Activated effector memory CD4-positive, alpha-beta T cell treated with anti-CD3 and anti-CD28 coated beads, Interleukin-2, amount 50 U/mL, for 16 hours (primary cell): ENCODE measurements at regions not wholly inside any gene's neighbourhood (a gene's known extent, or its start where the extent isn't known, plus 50 kb on each side); places are given as distances from the start of the nearest gene placed in this dataset.
"Not testable (repeated sequence)": the region's sequence is repeated elsewhere in the genome, so short reads cannot be mapped to it uniquely, and the experiment has no call there.

Experiments used
- DNase-seq: peaks from one replicate; pipeline ENCODE4 v3.0.0-alpha.2; 2020

DNA sequence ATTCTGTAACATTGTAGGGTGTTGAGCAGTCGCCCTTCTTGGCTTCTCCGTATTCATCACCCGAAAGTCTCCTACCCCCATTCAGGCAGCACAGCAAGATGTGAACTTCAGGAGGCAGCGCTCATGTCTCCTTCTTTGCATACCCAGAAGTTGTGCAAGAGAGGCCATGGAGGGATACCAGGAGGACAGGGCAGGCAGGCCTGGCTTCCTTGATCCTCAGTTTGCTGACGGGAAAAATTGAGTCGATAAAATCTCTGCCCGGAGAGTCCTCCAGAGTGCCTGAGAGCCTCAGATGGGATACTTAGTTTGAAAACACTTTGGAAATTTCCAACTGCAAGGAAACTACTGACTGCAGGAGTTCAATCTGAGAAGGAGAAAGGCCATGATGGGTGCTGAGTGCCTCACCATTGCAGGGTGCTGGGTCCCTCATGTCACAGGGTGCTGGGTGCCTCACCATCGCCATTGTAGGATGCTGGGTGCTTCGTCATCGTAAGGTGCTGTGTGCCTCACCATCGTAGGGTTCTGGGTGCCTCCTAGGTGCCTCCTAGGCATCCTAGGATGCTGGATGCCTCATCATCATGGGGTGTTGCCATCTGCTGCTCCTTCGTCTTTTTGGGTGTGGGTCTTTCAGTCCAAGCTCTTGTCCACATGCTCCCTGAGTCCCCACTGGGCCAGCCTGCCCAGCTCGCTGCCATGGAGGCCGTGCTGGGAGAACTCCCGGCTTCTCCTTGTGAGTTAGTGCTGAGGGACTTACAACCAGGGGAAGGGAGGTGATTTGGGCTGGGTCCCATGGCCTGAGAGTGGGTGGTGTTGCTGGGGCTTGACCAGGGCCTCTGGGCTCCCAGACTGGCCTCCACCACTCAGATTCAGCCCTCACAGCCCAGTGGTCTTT, 162.4 kb downstream of the DDX1 start:
- no peak for DNase-seq

GRCh38 chr2:15754703-15755099, 163.0 kb downstream of the DDX1 start:
- no peak for DNase-seq

- no peak for DNase-seq
Measured at GRCh38 chr2:15755528-15755927, 163.9 kb downstream of the DDX1 start.

DNA sequence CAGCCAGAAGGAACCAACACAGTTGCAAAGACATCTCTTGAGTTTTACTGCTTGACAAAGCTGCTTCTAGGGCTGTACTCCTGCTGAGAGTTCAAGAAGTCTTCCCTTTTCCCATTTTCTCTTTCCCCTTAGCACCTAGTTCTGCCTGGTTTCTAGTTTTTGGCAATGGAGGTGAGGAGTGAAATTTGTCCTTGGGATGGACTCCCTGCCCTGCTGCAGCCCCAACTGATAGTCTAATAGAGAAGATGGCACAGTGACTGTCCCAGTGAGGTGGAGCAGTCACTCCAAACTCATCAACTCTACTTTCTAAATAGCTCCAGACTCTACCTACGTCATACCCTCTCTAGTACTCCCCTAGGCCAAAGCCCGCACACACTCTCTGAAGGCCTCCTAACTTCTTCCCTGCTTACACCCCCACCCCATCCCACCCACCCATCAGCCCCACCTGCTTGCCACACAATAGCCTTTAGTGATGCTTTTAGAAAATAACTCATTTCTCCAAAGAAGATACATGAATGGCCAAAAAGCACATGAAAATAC, 164.4 kb downstream of the DDX1 start:
- no peak for DNase-seq

- no peak for DNase-seq
Measured at GRCh38 chr2:15756882-15757819, 165.5 kb downstream of the DDX1 start.

DNA sequence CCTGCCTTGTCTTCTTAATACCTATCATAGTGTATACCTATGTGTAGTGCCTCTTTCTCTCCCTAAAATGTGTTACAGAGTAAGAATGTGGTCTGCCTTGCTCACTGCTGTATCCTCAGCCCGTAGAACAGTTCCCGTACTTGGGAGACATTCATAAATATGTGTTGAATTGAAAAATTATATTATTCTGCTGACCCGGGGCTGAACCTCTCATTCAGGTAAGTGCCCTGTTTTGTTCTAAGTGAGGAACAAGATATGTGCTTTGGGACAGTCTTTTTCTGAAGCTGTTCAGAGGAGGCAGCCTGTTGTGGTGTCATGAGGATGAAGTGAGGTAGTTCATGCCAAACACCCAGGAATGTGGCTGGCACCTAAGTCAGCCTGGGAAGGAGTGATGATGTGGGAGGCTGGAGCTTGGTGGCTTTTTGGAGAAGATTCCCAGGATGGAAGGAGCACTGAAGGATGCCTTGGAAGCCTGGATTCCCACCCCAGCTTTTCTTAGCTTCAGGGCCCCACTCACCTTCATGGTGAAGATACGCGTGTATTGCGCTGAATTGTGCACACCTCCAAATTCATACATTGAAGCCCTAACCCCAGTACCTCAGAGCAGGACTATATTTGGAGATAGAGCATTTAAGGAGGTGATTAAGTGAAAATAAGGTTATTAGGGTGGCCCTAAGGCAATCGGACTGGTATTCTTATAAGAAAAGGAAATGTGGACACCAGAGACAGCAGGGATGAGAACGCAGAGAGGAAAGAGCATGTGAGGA, 166.3 kb downstream of the DDX1 start:
- DNase-seq: no peak

GRCh38 chr2:15758848-15759247, 167.2 kb downstream of the DDX1 start:
- DNase-seq: no peak

GRCh38 chr2:15759385-15759784, 167.7 kb downstream of the DDX1 start:
- DNase-seq: no peak

DNA sequence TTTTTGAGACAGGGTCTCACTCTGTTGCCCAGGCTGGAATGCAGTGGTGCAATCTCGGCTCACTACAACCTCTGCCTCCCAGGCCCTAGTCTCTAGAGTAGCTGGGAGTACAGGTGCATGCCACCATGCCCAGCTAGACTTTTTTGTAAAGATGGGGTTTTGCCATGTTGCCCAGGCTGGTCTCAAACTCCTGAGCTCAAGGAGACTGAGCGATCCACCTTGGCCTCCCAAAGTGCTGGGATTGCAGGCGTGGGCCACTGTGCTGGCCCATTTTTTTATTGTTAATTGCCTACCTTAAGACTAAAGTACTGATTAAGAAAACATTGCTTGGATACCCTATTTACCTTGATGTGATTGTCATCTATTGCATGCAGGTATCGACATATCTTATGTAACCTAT, 168.1 kb downstream of the DDX1 start:
- not testable (repeated sequence) for DNase-seq

DNA sequence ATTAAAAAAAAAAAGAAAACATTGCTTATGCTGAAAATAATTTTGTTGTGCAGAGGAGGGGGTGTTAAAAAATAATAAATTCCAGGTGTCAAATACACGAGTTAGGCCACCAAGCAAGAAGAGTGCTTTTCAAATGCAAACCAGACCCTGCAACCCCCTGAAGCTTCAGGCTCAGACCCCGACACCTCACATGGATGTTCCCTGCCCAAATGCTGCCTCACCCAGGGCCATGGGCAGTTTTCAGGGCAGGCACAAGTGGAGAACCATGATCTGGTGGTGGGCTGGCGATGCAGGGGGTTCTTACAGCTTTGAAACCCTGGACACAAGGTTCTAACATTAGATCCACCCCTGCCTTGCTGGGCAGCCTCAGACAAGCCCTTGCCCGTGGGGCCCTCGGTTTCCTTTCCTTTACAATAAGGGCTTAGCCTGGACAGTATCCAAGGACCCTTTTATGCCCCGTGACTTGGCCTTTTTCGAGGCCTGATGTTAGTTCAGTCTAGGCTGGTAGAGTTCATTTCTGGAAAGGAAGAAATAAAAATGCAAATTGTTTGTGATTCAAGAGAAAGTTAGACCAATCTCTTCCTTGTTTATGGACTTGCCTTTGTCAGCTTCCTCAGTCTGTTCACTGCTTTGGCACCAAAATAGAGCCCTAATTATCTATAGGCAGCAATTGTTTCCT, 168.7 kb downstream of the DDX1 start:
- DNase-seq: no peak

- DNase-seq: no peak
Measured at GRCh38 chr2:15761056-15761455, 169.4 kb downstream of the DDX1 start.

GRCh38 chr2:15761910-15762309, 170.2 kb downstream of the DDX1 start:
- DNase-seq: no peak

DNA sequence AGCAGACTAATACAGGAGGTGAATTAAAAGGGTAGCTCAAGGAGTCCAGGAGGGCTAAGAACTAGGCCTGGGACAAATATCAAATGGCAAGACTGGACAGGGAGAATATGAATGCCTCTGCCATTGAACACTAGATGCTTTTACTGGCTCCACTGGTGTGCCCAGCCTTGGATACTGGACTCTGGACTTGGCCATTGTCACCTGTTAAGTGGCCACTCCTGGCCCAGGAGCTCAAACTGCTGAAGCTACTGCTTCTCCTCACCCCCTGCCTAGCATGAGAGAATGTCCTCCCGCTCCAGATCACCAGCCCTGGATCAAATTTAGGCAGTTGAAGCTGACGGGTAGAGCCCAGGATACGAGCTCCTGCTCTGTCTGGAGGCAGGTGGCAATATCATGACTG, 170.8 kb downstream of the DDX1 start:
- DNase-seq: no peak

- no peak for DNase-seq
Measured at GRCh38 chr2:15763106-15763821, 171.6 kb downstream of the DDX1 start.

DNA sequence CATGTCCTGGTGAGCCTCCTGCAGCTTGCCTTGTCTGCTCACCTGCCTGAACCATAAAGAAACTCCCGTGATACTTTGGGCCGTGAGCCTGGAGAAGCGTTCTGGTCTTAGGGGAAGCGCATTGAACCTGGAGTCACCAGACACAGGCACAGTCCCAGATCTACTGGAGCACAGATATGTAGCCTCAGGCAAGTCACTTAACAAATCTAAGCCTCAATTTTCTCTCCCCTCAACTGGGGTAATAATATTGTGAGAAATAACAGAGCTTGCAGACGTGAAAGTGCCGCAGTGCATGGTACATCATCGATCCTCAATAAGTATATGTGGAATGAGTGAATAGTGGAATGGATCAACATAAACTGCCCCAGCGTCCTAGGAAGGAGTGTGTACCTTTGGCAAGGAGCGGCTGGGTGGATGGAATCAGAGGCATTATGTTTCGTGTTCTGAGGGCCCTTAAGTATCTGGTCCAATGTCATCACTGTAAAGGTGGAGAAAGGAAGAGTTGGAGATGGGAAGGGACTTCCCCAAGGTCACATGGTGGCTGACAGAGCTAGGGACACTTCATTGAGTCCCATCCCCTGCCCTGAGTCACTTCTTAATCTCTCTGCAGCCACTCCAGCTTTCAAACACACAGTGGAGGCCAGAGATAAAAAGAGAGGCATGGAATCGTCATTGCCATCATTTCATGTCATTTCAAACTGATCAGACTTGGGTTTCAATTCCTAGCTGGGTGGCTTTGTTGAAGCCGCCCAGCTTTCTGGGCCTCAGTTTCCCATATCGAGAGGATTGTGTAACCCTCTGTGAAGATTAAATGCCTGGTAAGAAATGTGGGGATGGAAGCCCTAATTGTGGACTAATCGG, 172.4 kb downstream of the DDX1 start:
- no peak for DNase-seq

DNA sequence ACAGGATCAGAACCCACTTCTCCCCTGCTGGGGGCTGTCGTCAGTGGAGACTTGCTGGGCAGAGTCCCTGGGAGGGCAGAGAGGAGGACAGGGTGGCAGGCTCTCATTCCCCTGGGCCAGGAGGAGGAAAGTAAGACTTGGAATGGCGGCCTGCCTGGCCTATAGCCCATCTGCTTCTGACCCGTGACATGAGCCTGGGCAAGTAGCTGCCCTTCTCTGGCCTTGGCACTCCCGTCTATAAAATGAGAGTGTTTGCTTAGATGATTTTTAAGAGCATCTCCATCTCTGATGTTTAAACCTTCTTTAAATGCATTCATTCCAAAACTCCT, 173.0 kb downstream of the DDX1 start:
- no peak for DNase-seq

DNA sequence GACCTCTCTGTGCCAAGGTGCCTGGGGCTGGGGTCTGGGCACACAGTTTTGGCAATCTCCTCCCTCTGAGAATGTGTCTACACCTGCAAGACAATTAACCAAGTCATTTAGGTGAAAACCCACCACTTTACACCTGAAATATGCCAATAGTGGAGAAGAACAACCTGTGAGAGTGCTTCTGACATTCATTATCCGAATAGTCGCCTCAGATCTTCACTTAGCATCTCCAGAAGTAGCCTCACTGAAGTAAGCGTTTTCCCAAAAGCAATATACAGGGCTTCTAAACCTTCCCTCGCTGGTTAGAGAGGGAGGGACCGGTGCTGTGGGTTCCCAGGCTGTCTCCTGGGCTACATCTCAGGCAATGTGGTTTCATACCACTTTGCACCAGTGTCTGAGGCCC, 173.5 kb downstream of the DDX1 start:
- DNase-seq: no peak

DNA sequence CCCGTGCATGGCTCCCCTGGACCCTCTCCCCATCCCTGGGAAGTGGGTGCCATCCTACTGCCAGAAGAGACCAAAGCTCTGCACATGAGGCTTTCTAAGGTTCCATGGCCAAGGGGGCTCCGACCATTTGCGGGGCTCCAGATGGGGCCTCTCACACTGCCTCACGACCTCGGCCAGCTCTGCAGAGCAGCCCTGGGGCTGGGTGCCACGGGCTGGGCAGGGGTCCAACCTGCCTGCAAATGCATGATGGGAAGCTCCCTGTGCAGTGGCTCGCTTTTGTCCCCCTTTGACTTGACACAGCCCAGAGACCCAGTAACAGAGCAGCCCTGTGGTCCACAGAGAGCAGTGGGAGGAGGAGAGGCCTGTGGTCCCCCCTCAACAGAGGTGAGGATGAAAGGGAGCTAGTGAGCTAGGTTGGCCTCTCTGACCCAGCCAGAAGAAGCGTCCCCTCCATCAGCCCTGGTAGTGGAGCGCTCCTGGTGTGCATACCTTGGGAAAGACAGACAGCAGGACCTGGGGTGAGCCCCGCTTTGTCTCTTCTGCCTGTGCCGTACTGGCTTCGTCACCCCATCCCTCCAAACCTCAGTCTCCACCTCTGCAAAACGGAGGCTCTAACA, 174.1 kb downstream of the DDX1 start:
- no peak for DNase-seq

GRCh38 chr2:15766303-15766861, 174.0 kb upstream of the MYCN start:
- DNase-seq: no peak
